HCT116 (cell line): ENCODE measurements at regions not wholly inside any gene's neighbourhood (a gene's known extent, or its start where the extent isn't known, plus 50 kb on each side); places are given as distances from the start of the nearest gene placed in this dataset.

ENCODE experiments used
- FOSL1 ChIP-seq: IDR thresholded peaks from 2 replicates; pipeline ENCODE4 v1.6.1; 2012; ENCODE audit warnings: low read depth
- POLR2A ChIP-seq: IDR thresholded peaks from 2 replicates; pipeline ENCODE4 v1.7.0; 2011; ENCODE audit warnings: borderline replicate concordance; ENCODE audit not compliant: insufficient read depth, insufficient read length; ENCODE audit errors: extremely low read depth

DNA sequence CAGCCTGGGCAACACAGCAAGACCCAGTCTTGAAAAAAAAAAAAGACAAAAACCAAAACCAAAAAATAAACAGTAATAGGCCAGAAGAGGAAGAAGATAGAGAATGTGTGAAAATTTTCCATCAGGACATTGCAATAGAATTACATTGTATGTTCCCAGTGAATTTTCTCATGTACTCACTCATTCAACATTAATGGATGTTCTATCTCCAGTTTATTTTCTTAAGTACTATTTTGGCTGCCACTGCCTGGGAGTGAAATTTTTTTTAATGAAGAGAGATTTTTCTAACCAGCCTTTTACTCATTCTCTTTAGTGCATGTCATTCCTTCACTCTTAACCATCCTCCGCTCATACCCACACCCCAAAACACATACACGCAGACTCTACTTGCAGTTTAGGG lies 282.8 kb downstream of the ALDH8A1 start:
- TF ChIP-seq POLR2A: no peak
- no peak for TF ChIP-seq FOSL1
